ENCODE measurements at regions not wholly inside any gene's neighbourhood (a gene's known extent, or its start where the extent isn't known, plus 50 kb on each side); places are given as distances from the start of the nearest gene placed in this dataset.

- TF ChIP-seq NCOA6 (IDR thresholded peaks at IDR 0.05) (no peak), ZNF449 (CRISPR knock-in tag; IDR thresholded peaks at IDR 0.05) (no peak), ZNF778 (CRISPR knock-in tag; IDR thresholded peaks at IDR 0.05) (no peak), ZNF766 (CRISPR knock-in tag; conservative IDR thresholded peaks at IDR 0.05) (no peak), DACH1 (IDR thresholded peaks at IDR 0.05; ENCODE audit: partially characterized antibody) (no peak), ZSCAN29 (IDR thresholded peaks at IDR 0.05) (no peak), STAT5B (CRISPR knock-in tag; IDR thresholded peaks at IDR 0.05) (no peak), GABPA (tag; conservative IDR thresholded peaks at IDR 0.05; ENCODE audit: low read depth) (no peak), NR4A1 (CRISPR knock-in tag; IDR thresholded peaks at IDR 0.05) (no peak), NR4A1 (tag; IDR thresholded peaks at IDR 0.05) (no peak), ZNF184 (CRISPR knock-in tag; IDR thresholded peaks at IDR 0.05) (no peak), HDAC1 (IDR thresholded peaks at IDR 0.05) (no peak), ZNF785 (CRISPR knock-in tag; IDR thresholded peaks at IDR 0.05) (no peak), FOXP1 (CRISPR knock-in tag; IDR thresholded peaks at IDR 0.05) (no peak), POLR2G (IDR thresholded peaks at IDR 0.05; ENCODE audit: low read depth, low read length) (no peak)
- TF ChIP-seq, protein P1, sequence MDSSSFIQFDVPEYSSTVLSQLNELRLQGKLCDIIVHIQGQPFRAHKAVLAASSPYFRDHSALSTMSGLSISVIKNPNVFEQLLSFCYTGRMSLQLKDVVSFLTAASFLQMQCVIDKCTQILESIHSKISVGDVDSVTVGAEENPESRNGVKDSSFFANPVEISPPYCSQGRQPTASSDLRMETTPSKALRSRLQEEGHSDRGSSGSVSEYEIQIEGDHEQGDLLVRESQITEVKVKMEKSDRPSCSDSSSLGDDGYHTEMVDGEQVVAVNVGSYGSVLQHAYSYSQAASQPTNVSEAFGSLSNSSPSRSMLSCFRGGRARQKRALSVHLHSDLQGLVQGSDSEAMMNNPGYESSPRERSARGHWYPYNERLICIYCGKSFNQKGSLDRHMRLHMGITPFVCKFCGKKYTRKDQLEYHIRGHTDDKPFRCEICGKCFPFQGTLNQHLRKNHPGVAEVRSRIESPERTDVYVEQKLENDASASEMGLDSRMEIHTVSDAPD (CRISPR knock-in tag; IDR thresholded peaks at IDR 0.05), result no peak
- TF ChIP-seq, protein P2, sequence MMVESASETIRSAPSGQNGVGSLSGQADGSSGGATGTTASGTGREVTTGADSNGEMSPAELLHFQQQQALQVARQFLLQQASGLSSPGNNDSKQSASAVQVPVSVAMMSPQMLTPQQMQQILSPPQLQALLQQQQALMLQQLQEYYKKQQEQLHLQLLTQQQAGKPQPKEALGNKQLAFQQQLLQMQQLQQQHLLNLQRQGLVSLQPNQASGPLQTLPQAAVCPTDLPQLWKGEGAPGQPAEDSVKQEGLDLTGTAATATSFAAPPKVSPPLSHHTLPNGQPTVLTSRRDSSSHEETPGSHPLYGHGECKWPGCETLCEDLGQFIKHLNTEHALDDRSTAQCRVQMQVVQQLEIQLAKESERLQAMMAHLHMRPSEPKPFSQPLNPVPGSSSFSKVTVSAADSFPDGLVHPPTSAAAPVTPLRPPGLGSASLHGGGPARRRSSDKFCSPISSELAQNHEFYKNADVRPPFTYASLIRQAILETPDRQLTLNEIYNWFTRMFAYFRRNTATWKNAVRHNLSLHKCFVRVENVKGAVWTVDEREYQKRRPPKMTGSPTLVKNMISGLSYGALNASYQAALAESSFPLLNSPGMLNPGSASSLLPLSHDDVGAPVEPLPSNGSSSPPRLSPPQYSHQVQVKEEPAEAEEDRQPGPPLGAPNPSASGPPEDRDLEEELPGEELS (CRISPR knock-in tag; IDR thresholded peaks at IDR 0.05; ENCODE audit: borderline replicate concordance), result no peak
- H3K9me3 ChIP-seq (replicated peaks; ENCODE audit: control insufficient read depth, insufficient read depth, low read depth, low read length), result no peaks in the 10 kb centered on the region
- H4K20me1 ChIP-seq (replicated peaks; ENCODE audit: control insufficient read depth, insufficient read depth, low read length), result no peaks in the 10 kb centered on the region
- no peaks in the 10 kb centered on the region for H3K79me2 ChIP-seq (ENCODE audit: control insufficient read depth, insufficient read depth, low read length)
- H3K4me2 ChIP-seq (ENCODE audit: insufficient read depth, low read length), result no peak overlapping the region
- H3K27me3 ChIP-seq (ENCODE audit: control insufficient read depth in 2 of 2, insufficient read depth in 2 of 2, low read length in 2 of 2), result no peaks in the 10 kb centered on the region
- intact Hi-C loops (cut with micrococcal nuclease), result no loop called here
- ChIA-PET CTCF (ENCODE audit: low intra/inter-chr PET ratio) (no interaction called here), POLR2A (no interaction called here)
- WGBS (ENCODE audit: insufficient coverage, low coverage, missing lambda C conversion rate), result 0% methylated on average over 3 of the region's 3 CpGs
- no TSS peak for BruUV-seq (replicated peaks)
- no peaks in the 10 kb centered on the region for H3K36me3 ChIP-seq (ENCODE audit: control insufficient read depth, insufficient read depth, low read length)
- no peak overlapping the region for H3K4me3 ChIP-seq
- in situ Hi-C loops (cut with MboI), result no loop called here
- no peaks in the 10 kb centered on the region for H3K9me1 ChIP-seq (ENCODE audit: control insufficient read depth, insufficient read depth, low read length)
- no peak for FAIRE-seq
- H3K4me1 ChIP-seq (replicated peaks in 1 of 2; ENCODE audit: control insufficient read depth in 2 of 2, insufficient read depth in 2 of 2, low read length in 2 of 2), result no peaks in the 10 kb centered on the region
- no peak for ATAC-seq
- H3K27ac ChIP-seq (ENCODE audit: extremely low read depth, low read depth, low read length), result no peak overlapping the region
- H2AFZ ChIP-seq (ENCODE audit: low read depth, low read length), result no peak overlapping the region
- no peak overlapping the region for H3K9ac ChIP-seq (ENCODE audit: insufficient read depth in 1 of 2, low read depth in 2 of 2, low read length in 2 of 2)
- no peak for DNase-seq (ENCODE audit: extremely low read depth in 1 of 4, low spot score in 3 of 4)
Measured at GRCh38 chr18:52219102-52219501, 120.9 kb upstream of the DCC start.

All from K562 (cell line).